Ishikawa (cell line): ENCODE measurements at regions not wholly inside any gene's neighbourhood (a gene's known extent, or its start where the extent isn't known, plus 50 kb on each side); places are given as distances from the start of the nearest gene placed in this dataset.

Source experiments
- CEBPB ChIP-seq: IDR thresholded peaks from 2 replicates; pipeline ENCODE4 v1.6.1; 2012
- CREB1 ChIP-seq: IDR thresholded peaks from 2 replicates; pipeline ENCODE4 v1.6.1; 2012; ENCODE audit warnings: low read depth
- EGR1 ChIP-seq: IDR thresholded peaks from 2 replicates; pipeline ENCODE4 v1.6.1; 2012
- EP300 ChIP-seq: IDR thresholded peaks from 2 replicates; pipeline ENCODE4 v1.6.1; 2012; ENCODE audit warnings: borderline replicate concordance
- FOXM1 ChIP-seq: IDR thresholded peaks from 2 replicates; pipeline ENCODE4 v1.6.1; 2012; ENCODE audit warnings: low read depth, borderline replicate concordance
- MAX ChIP-seq: IDR thresholded peaks from 2 replicates; pipeline ENCODE4 v1.6.1; 2012
- NFIC ChIP-seq: IDR thresholded peaks from 2 replicates; pipeline ENCODE4 v1.6.1; 2012
- RAD21 ChIP-seq: IDR thresholded peaks from 2 replicates; pipeline ENCODE4 v1.6.1; 2012; ENCODE audit warnings: low read depth
- REST ChIP-seq: IDR thresholded peaks from 2 replicates; pipeline ENCODE4 v1.6.1; 2012; ENCODE audit warnings: low read depth, mild to moderate bottlenecking
- TAF1 ChIP-seq: IDR thresholded peaks from 2 replicates; pipeline ENCODE4 v1.6.1; 2012; ENCODE audit warnings: low read depth, mild to moderate bottlenecking
- TCF12 ChIP-seq: IDR thresholded peaks from 2 replicates; pipeline ENCODE4 v1.6.1; 2012; ENCODE audit warnings: low read depth
- TEAD4 ChIP-seq: IDR thresholded peaks from 2 replicates; pipeline ENCODE4 v1.6.1; 2012
- USF1 ChIP-seq: IDR thresholded peaks from 2 replicates; pipeline ENCODE4 v1.6.1; 2012
- YY1 ChIP-seq: IDR thresholded peaks from 2 replicates; pipeline ENCODE4 v1.6.1; 2012; ENCODE audit warnings: low read depth
- ZBTB7A ChIP-seq: IDR thresholded peaks from 2 replicates; pipeline ENCODE4 v1.6.1; 2012; ENCODE audit warnings: low read depth

GRCh38 chr2:46815121-46815802 is 100.3 kb downstream of the MCFD2 start:
- TF ChIP-seq TCF12 (no peak), RAD21 (peak; percentile 41; the same call in 1 of the 2 replicates)

- no peak for TF ChIP-seq REST
- no peak for TF ChIP-seq MAX
- no peak for TF ChIP-seq TEAD4
- TF ChIP-seq EGR1: no peak
- no peak for TF ChIP-seq TCF12
- no peak for TF ChIP-seq EP300
- TF ChIP-seq FOXM1: no peak
- no peak for TF ChIP-seq CREB1
- TF ChIP-seq CEBPB: no peak
- no peak for TF ChIP-seq TAF1
- TF ChIP-seq USF1: no peak
- no peak for TF ChIP-seq NFIC
- no peak for TF ChIP-seq RAD21
- TF ChIP-seq YY1: no peak
- TF ChIP-seq ZBTB7A: no peak
Observed at GRCh38 chr2:46814160-46814961, 101.2 kb downstream of the MCFD2 start.

- TF ChIP-seq REST (no peak), CEBPB (no peak), EP300 (no peak), CREB1 (no peak), YY1 (no peak), ZBTB7A (no peak), FOXM1 (no peak)
Observed at GRCh38 chr2:46813680-46814079, 101.9 kb downstream of the MCFD2 start.

GRCh38 chr2:46813020-46813415 is 102.6 kb downstream of the MCFD2 start:
- no peak for TF ChIP-seq REST
- no peak for TF ChIP-seq NFIC
- no peak for TF ChIP-seq CREB1
- TF ChIP-seq EP300: no peak
- no peak for TF ChIP-seq EGR1
- TF ChIP-seq TEAD4: no peak
- no peak for TF ChIP-seq YY1
- no peak for TF ChIP-seq FOXM1
- no peak for TF ChIP-seq ZBTB7A
